GM12865 (cell line): ENCODE measurements at regions not wholly inside any gene's neighbourhood (a gene's known extent, or its start where the extent isn't known, plus 50 kb on each side); places are given as distances from the start of the nearest gene placed in this dataset.

Source experiments
- DNase-seq: peaks from one replicate; pipeline ENCODE4 v3.0.0; 2010; ENCODE audit warnings: low read depth
- H3K4me3 ChIP-seq: 2 replicates; pipeline ENCODE4 v1.5.1; 2011; ENCODE audit warnings: mild to moderate bottlenecking, low read depth, low read length, control low read depth
- TF ChIP-seq, protein P1 (sequence below): IDR thresholded peaks from 2 replicates; pipeline ENCODE4 v1.5.1; 2011; ENCODE audit warnings: low read length, control low read depth, low read depth, inconsistent platforms; ENCODE audit not compliant: insufficient read depth; ENCODE audit errors: missing control alignments

DNA sequence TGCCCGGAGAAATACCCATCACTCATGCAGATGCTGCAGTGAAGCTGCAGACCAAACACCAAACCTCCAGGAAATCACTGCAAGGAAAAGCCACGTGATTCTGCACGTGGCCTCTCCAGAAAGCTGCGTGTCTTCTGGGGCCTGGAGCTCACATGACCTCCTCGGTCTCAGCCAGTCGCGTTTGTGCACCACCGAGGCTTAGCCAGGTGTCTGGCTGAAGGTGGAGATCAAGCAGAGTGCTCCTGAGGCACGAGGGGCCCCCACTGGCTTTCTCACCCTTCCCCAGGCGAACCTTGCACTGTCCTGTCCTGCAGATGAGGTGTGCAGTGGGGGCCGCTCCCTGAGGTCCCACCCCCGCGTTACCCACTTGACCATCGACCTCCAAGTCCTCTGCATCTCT is 257.3 kb downstream of the RBFOX3 start:
- H3K4me3 ChIP-seq = no peak overlapping the region
- TF ChIP-seq, protein P1, sequence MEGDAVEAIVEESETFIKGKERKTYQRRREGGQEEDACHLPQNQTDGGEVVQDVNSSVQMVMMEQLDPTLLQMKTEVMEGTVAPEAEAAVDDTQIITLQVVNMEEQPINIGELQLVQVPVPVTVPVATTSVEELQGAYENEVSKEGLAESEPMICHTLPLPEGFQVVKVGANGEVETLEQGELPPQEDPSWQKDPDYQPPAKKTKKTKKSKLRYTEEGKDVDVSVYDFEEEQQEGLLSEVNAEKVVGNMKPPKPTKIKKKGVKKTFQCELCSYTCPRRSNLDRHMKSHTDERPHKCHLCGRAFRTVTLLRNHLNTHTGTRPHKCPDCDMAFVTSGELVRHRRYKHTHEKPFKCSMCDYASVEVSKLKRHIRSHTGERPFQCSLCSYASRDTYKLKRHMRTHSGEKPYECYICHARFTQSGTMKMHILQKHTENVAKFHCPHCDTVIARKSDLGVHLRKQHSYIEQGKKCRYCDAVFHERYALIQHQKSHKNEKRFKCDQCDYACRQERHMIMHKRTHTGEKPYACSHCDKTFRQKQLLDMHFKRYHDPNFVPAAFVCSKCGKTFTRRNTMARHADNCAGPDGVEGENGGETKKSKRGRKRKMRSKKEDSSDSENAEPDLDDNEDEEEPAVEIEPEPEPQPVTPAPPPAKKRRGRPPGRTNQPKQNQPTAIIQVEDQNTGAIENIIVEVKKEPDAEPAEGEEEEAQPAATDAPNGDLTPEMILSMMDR = no peak
- no peak for DNase-seq

DNA sequence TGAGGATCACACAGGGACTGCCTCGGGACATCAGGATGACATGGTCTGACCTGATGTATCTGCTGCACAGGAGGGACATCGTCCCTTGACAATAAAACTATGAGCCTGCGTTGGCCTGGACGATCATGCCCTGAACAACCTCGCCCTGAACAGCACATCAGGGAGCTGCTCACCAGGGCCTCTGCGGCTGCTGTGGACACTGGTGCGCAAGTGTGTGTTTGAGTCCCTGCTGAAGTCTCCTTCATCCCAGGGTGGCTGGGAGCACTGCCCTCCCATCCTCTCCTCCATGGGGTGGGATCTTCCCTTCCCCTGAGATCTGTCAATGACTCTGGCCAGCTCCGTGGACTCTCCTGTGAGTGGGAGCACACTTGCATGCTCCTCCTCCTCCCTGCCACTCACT is 257.8 kb downstream of the RBFOX3 start:
- no peak for DNase-seq
- H3K4me3 ChIP-seq = no peak overlapping the region
- TF ChIP-seq, protein P1 = no peak

DNA sequence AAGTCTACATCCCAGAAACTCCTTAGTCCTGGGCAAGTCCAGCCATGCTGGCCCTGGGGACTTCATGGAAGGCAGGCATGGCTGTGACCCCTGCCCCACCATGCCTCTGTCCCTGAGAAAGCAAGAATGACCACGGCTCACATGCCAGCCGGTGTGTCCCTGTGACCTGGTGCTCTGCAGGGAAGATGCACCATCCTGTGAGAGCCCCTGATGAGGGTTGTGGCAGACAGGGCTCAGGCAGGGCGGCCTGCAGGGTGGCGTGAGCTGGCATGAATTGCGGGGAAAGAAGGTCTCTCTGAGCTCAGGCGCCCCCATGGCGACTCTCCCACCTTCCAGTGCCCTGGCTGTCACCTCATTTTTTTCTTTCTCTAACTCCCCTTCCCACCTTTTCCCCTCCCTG is 260.3 kb downstream of the RBFOX3 start:
- TF ChIP-seq, protein P1 = no peak
- DNase-seq = no peak
- H3K4me3 ChIP-seq = no peak overlapping the region

DNA sequence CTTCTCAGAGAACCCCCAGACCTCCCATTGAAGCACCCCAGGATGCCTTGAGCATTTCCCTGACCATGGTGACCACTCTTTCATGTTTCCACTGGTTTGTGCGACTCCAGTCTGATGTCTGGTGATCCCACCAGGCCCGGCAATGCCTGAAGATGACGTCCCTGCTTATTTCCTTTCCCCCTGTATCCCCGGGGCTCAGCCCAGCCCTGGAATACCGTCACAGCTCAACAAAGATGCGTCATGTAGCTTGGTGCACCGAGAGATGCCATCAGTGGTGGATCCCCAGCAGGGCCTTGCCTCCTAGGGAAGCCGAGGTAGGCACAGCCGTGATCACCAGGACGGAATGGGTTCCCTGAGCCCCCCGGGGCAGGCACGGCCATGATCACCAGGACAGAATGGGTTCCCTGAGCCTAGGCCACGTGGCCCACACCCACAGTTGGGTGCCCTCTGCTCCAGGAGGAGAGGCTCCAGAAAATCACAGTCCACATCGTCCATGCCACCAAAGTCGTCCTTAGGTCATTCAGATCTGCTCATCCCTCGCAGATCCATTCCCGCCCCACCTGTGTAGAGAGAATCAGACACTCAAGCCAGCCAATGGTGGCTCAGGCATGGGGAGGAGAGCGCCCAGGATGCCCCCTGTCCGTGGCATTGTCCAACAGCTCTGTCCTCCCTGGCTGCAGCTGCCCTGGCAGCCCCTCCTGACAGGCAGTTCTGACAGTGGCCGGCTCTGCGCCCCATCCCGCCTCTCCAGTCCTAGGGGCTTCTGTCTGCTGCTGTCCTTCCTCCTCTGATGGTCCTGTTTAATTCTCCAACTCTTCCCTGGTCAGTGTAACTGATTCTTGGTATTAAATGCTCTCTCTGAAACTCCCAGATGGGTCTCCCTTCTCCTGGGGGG is 261.1 kb downstream of the RBFOX3 start:
- DNase-seq = no peak
- no peak overlapping the region for H3K4me3 ChIP-seq
- TF ChIP-seq, protein P1 = no peak

DNA sequence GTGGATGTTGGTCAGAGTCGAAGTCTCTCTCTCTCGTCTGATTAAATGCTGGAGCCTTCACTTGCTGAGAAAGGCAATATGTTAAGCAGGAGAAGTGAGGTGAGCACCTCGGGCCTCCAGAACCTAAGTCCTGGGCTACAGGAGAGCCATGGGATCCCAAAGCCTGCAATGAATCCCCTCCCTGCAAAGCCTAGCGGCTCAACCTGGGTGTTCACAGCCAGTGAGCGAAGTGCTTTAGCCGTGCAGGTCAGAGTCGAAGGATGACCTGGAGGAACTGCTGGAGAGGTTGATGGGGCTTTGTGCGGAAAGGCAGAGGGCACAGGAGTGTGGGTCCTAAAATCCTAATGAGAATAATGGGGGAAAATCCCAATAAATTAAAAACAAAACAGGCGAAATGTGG is 267.8 kb downstream of the ENGASE start:
- no peak for DNase-seq
- TF ChIP-seq, protein P1 = no peak
- H3K4me3 ChIP-seq = no peak overlapping the region

DNA sequence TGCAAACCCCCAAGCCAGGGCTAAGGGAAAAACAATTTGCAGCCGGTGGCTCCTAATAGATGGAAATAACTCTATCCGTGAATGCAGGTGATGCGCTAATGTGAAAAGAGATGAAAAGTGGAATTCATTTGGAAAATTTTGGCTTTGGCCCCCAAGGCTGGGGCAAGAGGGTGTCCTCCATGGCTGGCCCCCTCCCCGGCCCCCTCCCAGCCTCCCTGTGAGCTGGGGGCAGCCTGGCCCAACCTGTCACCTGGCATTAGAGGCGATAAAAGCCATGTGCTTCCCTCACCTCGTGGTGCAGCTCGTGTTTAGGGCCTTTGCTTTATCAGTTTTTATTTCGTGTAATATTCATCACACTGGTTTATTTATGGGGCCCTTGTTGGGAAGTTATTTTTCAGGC is 267.2 kb downstream of the ENGASE start:
- DNase-seq = no peak
- TF ChIP-seq, protein P1 = no peak
- H3K4me3 ChIP-seq = no peak overlapping the region
